NCI-H1694 treated with DMSO at 0.1 percent for 48 hours (cell line): ENCODE measurements at regions not wholly inside any gene's neighbourhood (a gene's known extent, or its start where the extent isn't known, plus 50 kb on each side); places are given as distances from the start of the nearest gene placed in this dataset.

ENCODE experiments used
- DNase-seq: peaks from one replicate; lab custom pipeline; 2025; lab: John Stamatoyannopoulos, UW

DNA sequence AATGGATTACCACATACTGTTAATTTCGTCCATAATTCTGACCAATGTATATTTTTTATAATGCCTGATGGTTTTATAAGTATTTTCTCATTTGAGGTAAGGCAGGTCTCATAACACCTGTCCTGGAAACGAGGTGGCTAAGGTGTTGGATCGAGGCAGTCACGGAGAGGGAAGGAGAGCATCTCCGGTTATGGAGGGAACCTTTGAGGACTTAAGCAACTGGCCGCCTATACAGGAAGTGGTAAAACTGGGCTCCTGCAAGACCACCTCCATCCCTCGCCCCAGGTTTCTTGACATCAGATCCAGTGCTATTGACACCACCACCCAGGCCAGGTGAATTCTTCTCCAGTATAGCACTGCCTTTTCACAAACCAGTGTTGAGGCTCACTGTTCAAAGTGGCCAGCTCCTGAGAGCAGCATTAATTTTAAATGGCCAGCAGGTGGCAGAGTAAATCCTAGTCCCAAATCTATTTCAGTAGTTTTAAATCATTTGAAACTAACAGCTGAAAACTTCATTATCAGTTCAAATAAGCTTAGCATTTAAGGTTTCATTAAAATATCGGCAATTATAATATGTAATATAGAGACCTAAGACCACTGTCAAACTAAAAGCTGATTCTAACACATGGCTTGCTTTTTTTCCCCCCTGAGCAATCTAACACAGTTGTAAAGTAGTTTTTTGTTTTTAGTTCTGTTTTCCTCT lies 100.8 kb downstream of the PPM1A start:
- peak; percentile 60 for DNase-seq

GRCh38 chr14:60350366-60350720 lies 101.3 kb downstream of the PPM1A start:
- no peak for DNase-seq

DNA sequence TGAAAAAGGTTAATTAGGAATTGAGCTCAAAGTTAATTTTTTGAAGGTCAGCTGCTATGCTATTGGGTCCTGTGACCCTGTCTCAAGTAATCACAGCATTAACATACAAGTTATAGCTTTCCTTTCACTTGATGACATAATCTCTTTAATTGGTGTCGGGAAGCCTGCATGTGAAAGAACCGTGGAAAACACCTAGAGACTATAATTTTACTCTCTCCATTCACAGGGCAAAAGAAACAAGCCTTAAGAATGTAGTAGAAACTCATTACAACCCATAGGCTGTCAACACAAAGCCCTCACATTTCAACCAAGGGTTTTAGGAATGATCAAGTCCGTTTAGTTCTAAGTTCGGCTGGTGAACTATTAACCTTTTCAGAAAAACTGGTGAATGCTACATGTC lies 104.4 kb downstream of the PPM1A start:
- no peak for DNase-seq

- DNase-seq = no peak
Observed at GRCh38 chr14:60355768-60356167, 106.7 kb downstream of the PPM1A start.

- DNase-seq = no peak
Observed at GRCh38 chr14:60356386-60356785, 107.4 kb downstream of the PPM1A start.

GRCh38 chr14:60356906-60357550 lies 108.0 kb downstream of the PPM1A start:
- no peak for DNase-seq

GRCh38 chr14:60357551-60358149 lies 108.6 kb downstream of the PPM1A start:
- DNase-seq = no peak

DNA sequence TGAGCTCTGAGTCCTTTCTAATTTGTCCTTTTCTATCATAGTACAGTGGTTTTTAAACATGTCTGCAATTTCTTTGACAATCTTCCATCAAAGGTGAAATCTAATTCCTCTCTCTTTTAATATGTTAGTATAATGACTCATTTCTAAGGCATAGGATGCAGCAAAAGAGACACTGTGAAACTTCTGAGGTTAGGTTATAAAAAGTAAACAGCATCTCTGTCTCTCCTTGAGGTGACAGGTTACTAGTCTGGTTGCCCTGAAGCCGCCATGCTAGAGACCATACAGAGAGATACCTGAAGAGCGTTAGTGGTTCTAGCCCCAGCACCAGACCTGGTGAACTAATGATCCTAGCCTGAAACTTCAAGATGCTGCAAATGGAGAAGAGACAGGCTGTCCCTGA lies 114.3 kb downstream of the PPM1A start:
- no peak for DNase-seq

GRCh38 chr14:60363687-60364086 lies 114.7 kb downstream of the PPM1A start:
- no peak for DNase-seq

GRCh38 chr14:60381909-60382308 lies 104.0 kb downstream of the C14orf39 start:
- no peak for DNase-seq
